WTC11 (cell line): ENCODE measurements at regions not wholly inside any gene's neighbourhood (a gene's known extent, or its start where the extent isn't known, plus 50 kb on each side); places are given as distances from the start of the nearest gene placed in this dataset.

Experiments used
- ATAC-seq: fragments of 200-7000 bp; cut with Tn5 transposase; 2 replicates; pipeline ENCODE4 v1.10.0; 2021; ENCODE audit warnings: mild to moderate bottlenecking, moderate library complexity
- CTCF ChIA-PET: fragments of 300-600 bp; sonication (Branson Sonifier 250); formaldehyde crosslinking; loops from one replicate; lab custom pipeline; 2021; ENCODE audit warnings: antibody characterized with exemption; lab: Charles Lee
- POLR2A ChIA-PET: fragments of 350-600 bp; sonication (Branson Sonifier 250); formaldehyde crosslinking; loops from one replicate; lab custom pipeline; 2021; ENCODE audit warnings: antibody characterized with exemption; lab: Charles Lee
- DNase-seq: peaks from one replicate; pipeline ENCODE4 v3.0.0; 2021; ENCODE audit warnings: low spot score
- H3K27ac Mint-ChIP-seq: 2 replicates; pipeline ENCODE4 v1.8.0; 2021; ENCODE audit warnings: mixed read lengths
- H3K27me3 Mint-ChIP-seq: 2 replicates; pipeline ENCODE4 v1.8.0; 2021; ENCODE audit warnings: low read depth, mild to moderate bottlenecking, moderate library complexity, mixed read lengths
- H3K36me3 Mint-ChIP-seq: 2 replicates; pipeline ENCODE4 v1.8.0; 2021; ENCODE audit warnings: mixed read lengths
- H3K4me1 Mint-ChIP-seq: 2 replicates; pipeline ENCODE4 v1.8.0; 2022; ENCODE audit warnings: mixed read lengths
- H3K4me3 Mint-ChIP-seq: 2 replicates; pipeline ENCODE4 v1.8.0; 2021; ENCODE audit warnings: mild to moderate bottlenecking, moderate library complexity, mixed read lengths
- H3K9me3 Mint-ChIP-seq: 2 replicates; pipeline ENCODE4 v1.8.0; 2021; ENCODE audit warnings: mixed read lengths
- AR ChIP-seq: fragments of 250-450 bp; sonication (Bioruptor Pico); IDR thresholded peaks from 2 replicates; pipeline ENCODE4 v1.9.0; 2021; ENCODE audit warnings: mild to moderate bottlenecking
- ARID4B ChIP-seq: sonication (generic); formaldehyde crosslinking; IDR thresholded peaks from 2 replicates; pipeline ENCODE4 v1.8.0; 2023; ENCODE audit warnings: missing genetic modification reagents, mild to moderate bottlenecking, borderline replicate concordance
- ATF1 ChIP-seq: sonication (generic); formaldehyde crosslinking; IDR thresholded peaks from 2 replicates; pipeline ENCODE4 v1.8.1; 2023; ENCODE audit warnings: mild to moderate bottlenecking, moderate library complexity, missing genetic modification reagents
- ATF3 ChIP-seq: sonication (generic); formaldehyde crosslinking; conservative IDR thresholded peaks from 2 replicates; pipeline ENCODE4 v1.8.1; 2022; ENCODE audit warnings: mild to moderate bottlenecking, missing genetic modification reagents
- E2F5 ChIP-seq: sonication (generic); formaldehyde crosslinking; IDR thresholded peaks from 2 replicates; pipeline ENCODE4 v1.8.1; 2022; ENCODE audit warnings: mild to moderate bottlenecking, moderate library complexity, missing genetic modification reagents
- ETV6 ChIP-seq: sonication (generic); formaldehyde crosslinking; IDR thresholded peaks from 2 replicates; pipeline ENCODE4 v1.8.1; 2022; ENCODE audit warnings: mild to moderate bottlenecking, missing genetic modification reagents
- FOXK1 ChIP-seq: sonication (generic); formaldehyde crosslinking; IDR thresholded peaks from 2 replicates; pipeline ENCODE4 v1.8.0; 2022; ENCODE audit warnings: mild to moderate bottlenecking, moderate library complexity, missing genetic modification reagents
- GTF2I ChIP-seq: fragments of 250-450 bp; sonication (Bioruptor Pico); conservative IDR thresholded peaks from 2 replicates; pipeline ENCODE4 v1.4.0; 2021; ENCODE audit warnings: mild to moderate bottlenecking
- NFYB ChIP-seq: sonication (generic); formaldehyde crosslinking; conservative IDR thresholded peaks from 2 replicates; pipeline ENCODE4 v1.8.0; 2022; ENCODE audit warnings: low read depth, missing genetic modification reagents
- NR1H2 ChIP-seq: sonication (generic); formaldehyde crosslinking; IDR thresholded peaks from 2 replicates; pipeline ENCODE4 v1.9.0; 2021; ENCODE audit warnings: mild to moderate bottlenecking, moderate library complexity, missing genetic modification reagents
- NR3C1 ChIP-seq: sonication (generic); formaldehyde crosslinking; conservative IDR thresholded peaks from 2 replicates; pipeline ENCODE4 v1.8.1; 2023; ENCODE audit warnings: low read depth, mild to moderate bottlenecking, missing genetic modification reagents
- TP53 ChIP-seq: sonication (generic); formaldehyde crosslinking; IDR thresholded peaks from 2 replicates; pipeline ENCODE4 v1.8.1; 2023; ENCODE audit warnings: mild to moderate bottlenecking, missing genetic modification reagents
- ZNF232 ChIP-seq: sonication (generic); formaldehyde crosslinking; IDR thresholded peaks from 2 replicates; pipeline ENCODE4 v1.8.0; 2022; ENCODE audit warnings: mild to moderate bottlenecking, missing genetic modification reagents
- ZNF416 ChIP-seq: fragments of 250-450 bp; sonication (Bioruptor Pico); IDR thresholded peaks from 2 replicates; pipeline ENCODE4 v1.9.0; 2021; ENCODE audit warnings: mild to moderate bottlenecking, inconsistent platforms
- ZNF532 ChIP-seq: fragments of 250-450 bp; sonication (Bioruptor Pico); IDR thresholded peaks from 2 replicates; pipeline ENCODE4 v1.9.0; 2021; ENCODE audit warnings: mild to moderate bottlenecking, borderline replicate concordance
- ZNF671 ChIP-seq: fragments of 250-450 bp; sonication (Bioruptor Pico); IDR thresholded peaks from 2 replicates; pipeline ENCODE4 v1.8.0; 2021; ENCODE audit warnings: mild to moderate bottlenecking
- TF ChIP-seq, protein P1 (sequence below): sonication (generic); formaldehyde crosslinking; IDR thresholded peaks from 2 replicates; pipeline ENCODE4 v1.8.1; 2023; ENCODE audit warnings: mild to moderate bottlenecking, moderate library complexity, missing genetic modification reagents
- TF ChIP-seq, protein P2 (sequence below): sonication (generic); formaldehyde crosslinking; IDR thresholded peaks from 2 replicates; pipeline ENCODE4 v1.8.0; 2022; ENCODE audit warnings: mild to moderate bottlenecking, missing genetic modification reagents
- TF ChIP-seq, protein P3 (sequence below): sonication (generic); formaldehyde crosslinking; IDR thresholded peaks from 2 replicates; pipeline ENCODE4 v1.8.1; 2023; ENCODE audit warnings: mild to moderate bottlenecking, missing genetic modification reagents, moderate library complexity

DNA sequence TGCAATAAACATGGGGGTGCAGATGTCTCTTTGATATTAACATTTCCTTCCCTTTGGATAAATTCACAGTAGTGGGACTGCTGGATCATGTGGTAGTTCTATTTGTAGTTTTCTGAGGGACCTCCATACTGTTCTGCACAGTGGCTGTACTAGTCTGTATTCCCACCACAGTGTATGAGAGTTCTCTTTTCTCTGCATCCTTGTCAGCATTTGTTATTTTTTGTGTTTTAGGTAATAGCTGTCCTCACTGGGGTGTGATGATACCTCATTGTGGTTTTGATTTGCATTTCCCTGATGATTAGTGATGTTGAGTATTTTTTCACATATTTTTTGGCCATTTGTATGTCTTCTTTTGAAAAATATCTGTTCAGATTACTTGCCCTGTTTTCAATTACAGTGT, 562.5 kb downstream of the CSNK1G3 start (continued):
- TF ChIP-seq, protein P1, sequence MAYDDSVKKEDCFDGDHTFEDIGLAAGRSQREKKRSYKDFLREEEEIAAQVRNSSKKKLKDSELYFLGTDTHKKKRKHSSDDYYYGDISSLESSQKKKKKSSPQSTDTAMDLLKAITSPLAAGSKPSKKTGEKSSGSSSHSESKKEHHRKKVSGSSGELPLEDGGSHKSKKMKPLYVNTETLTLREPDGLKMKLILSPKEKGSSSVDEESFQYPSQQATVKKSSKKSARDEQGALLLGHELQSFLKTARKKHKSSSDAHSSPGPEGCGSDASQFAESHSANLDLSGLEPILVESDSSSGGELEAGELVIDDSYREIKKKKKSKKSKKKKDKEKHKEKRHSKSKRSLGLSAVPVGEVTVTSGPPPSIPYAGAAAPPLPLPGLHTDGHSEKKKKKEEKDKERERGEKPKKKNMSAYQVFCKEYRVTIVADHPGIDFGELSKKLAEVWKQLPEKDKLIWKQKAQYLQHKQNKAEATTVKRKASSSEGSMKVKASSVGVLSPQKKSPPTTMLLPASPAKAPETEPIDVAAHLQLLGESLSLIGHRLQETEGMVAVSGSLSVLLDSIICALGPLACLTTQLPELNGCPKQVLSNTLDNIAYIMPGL (CRISPR knock-in tag) = no peak

GRCh38 chr5:124072570-124072969, 560.6 kb downstream of the CSNK1G3 start:
- Mint-ChIP-seq H3K27me3 (no peaks in the 10 kb centered on the region), H3K4me3 (no peak overlapping the region), H3K36me3 (no peaks in the 10 kb centered on the region), H3K4me1 (peaks cover 15% of the 10 kb centered on the region), H3K27ac (no peak overlapping the region), H3K9me3 (peaks cover 12% of the 10 kb centered on the region)
- ATAC-seq (no peak), DNase-seq (no peak)
- ChIA-PET POLR2A (no interaction called here), CTCF (no interaction called here)
- TF ChIP-seq, protein P2, sequence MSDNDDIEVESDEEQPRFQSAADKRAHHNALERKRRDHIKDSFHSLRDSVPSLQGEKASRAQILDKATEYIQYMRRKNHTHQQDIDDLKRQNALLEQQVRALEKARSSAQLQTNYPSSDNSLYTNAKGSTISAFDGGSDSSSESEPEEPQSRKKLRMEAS = no peak
- TF ChIP-seq ATF1 (CRISPR knock-in tag) (no peak), ZNF232 (CRISPR knock-in tag) (no peak), ETV6 (CRISPR knock-in tag) (no peak), ZNF671 (no peak), TP53 (CRISPR knock-in tag) (no peak), GTF2I (no peak), ZNF416 (CRISPR knock-in tag) (no peak), NR3C1 (no peak), ATF3 (CRISPR knock-in tag) (no peak), NFYB (CRISPR knock-in tag) (no peak), AR (no peak), NR1H2 (no peak), ARID4B (CRISPR knock-in tag) (no peak), E2F5 (CRISPR knock-in tag) (no peak), FOXK1 (CRISPR knock-in tag) (no peak), ZNF532 (CRISPR knock-in tag) (no peak)
- TF ChIP-seq, protein P3, sequence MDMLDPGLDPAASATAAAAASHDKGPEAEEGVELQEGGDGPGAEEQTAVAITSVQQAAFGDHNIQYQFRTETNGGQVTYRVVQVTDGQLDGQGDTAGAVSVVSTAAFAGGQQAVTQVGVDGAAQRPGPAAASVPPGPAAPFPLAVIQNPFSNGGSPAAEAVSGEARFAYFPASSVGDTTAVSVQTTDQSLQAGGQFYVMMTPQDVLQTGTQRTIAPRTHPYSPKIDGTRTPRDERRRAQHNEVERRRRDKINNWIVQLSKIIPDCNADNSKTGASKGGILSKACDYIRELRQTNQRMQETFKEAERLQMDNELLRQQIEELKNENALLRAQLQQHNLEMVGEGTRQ (CRISPR knock-in tag) = no peak
